ENCODE measurements at regions not wholly inside any gene's neighbourhood (a gene's known extent, or its start where the extent isn't known, plus 50 kb on each side); places are given as distances from the start of the nearest gene placed in this dataset.

GRCh38 chr16:7206469-7206868 is 126.2 kb upstream of the RBFOX1 start:
- Histone ChIP-seq H3K27me3 (ENCODE audit: control insufficient read depth, insufficient read depth, low read length) (peaks cover 4% of the 10 kb centered on the region), H3K27ac (ENCODE audit: low read depth, low read length) (no peak overlapping the region), H3K4me3 (ENCODE audit: low read depth, low read length) (no peak overlapping the region), H3K36me3 (ENCODE audit: control insufficient read depth, insufficient read depth, low read length) (no peaks in the 10 kb centered on the region), H3K4me1 (ENCODE audit: control insufficient read depth, insufficient read depth, low read length) (no peaks in the 10 kb centered on the region), H3K9me3 (ENCODE audit: control insufficient read depth, insufficient read depth, low read length) (no peaks in the 10 kb centered on the region)
- WGBS (ENCODE audit: insufficient coverage): 68% methylated on average over 3 of the region's 4 CpGs
- DNase-seq (ENCODE audit: low read depth in 4 of 6, low spot score in 6 of 6): no peak

DNA sequence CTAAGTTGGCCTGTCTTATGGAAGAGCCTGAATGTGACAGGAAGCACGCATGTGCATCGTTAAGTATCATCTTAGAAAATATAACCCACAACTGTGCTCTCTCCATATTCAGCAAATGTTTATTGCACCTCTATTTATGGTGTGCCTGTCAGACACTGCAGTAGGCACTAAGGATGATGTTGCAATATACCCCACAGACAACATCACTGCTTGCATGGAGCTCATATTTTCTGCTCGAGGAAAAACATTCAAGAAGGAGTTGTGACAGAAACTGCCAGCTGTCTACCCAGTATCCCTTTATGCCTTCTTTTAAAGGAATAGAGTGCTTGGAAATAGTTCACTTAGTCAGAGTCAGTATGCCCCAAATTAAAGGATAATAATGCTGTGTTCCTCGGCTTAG is 132.3 kb upstream of the RBFOX1 start:
- Histone ChIP-seq H3K4me3 (ENCODE audit: low read depth, low read length) (no peak overlapping the region), H3K27ac (ENCODE audit: low read depth, low read length) (no peak overlapping the region), H3K27me3 (ENCODE audit: control insufficient read depth, insufficient read depth, low read length) (peaks cover 2% of the 10 kb centered on the region), H3K36me3 (ENCODE audit: control insufficient read depth, insufficient read depth, low read length) (no peaks in the 10 kb centered on the region), H3K4me1 (ENCODE audit: control insufficient read depth, insufficient read depth, low read length) (no peaks in the 10 kb centered on the region), H3K9me3 (ENCODE audit: control insufficient read depth, insufficient read depth, low read length) (no peaks in the 10 kb centered on the region)
- DNase-seq (ENCODE audit: low read depth in 4 of 6, low spot score in 6 of 6): no peak
- WGBS (ENCODE audit: insufficient coverage): 83% methylated on average over 1 of the region's 4 CpGs

- whole genome bisulfite sequencing (ENCODE audit: insufficient coverage): 71% methylated on average over 3 of the region's 4 CpGs
Measured at GRCh38 chr16:7185689-7186088, 147.0 kb upstream of the RBFOX1 start.

GRCh38 chr16:7185165-7185564 is 147.5 kb upstream of the RBFOX1 start:
- no peaks in the 10 kb centered on the region for H3K4me1 ChIP-seq (ENCODE audit: control insufficient read depth, insufficient read depth, low read length)
- no peaks in the 10 kb centered on the region for H3K27me3 ChIP-seq (ENCODE audit: control insufficient read depth, insufficient read depth, low read length)
- H3K9me3 ChIP-seq (ENCODE audit: control insufficient read depth, insufficient read depth, low read length): no peaks in the 10 kb centered on the region
- no peak overlapping the region for H3K4me3 ChIP-seq (ENCODE audit: low read depth, low read length)
- H3K36me3 ChIP-seq (ENCODE audit: control insufficient read depth, insufficient read depth, low read length): no peaks in the 10 kb centered on the region
- no peak for DNase-seq (ENCODE audit: low read depth in 4 of 6, low spot score in 6 of 6)
- WGBS (ENCODE audit: insufficient coverage): no CpG with 5 or more reads among the region's 3 CpGs
- H3K27ac ChIP-seq (ENCODE audit: low read depth, low read length): no peak overlapping the region

More at GRCh38 chr16:7185689-7186088, 147.0 kb upstream of the RBFOX1 start:
- Histone ChIP-seq H3K27ac (ENCODE audit: low read depth, low read length) (no peak overlapping the region), H3K4me3 (ENCODE audit: low read depth, low read length) (no peak overlapping the region), H3K27me3 (ENCODE audit: control insufficient read depth, insufficient read depth, low read length) (no peaks in the 10 kb centered on the region), H3K4me1 (ENCODE audit: control insufficient read depth, insufficient read depth, low read length) (no peaks in the 10 kb centered on the region), H3K36me3 (ENCODE audit: control insufficient read depth, insufficient read depth, low read length) (no peaks in the 10 kb centered on the region), H3K9me3 (ENCODE audit: control insufficient read depth, insufficient read depth, low read length) (no peaks in the 10 kb centered on the region)
- DNase-seq (ENCODE audit: low read depth in 4 of 6, low spot score in 6 of 6): no peak

DNA sequence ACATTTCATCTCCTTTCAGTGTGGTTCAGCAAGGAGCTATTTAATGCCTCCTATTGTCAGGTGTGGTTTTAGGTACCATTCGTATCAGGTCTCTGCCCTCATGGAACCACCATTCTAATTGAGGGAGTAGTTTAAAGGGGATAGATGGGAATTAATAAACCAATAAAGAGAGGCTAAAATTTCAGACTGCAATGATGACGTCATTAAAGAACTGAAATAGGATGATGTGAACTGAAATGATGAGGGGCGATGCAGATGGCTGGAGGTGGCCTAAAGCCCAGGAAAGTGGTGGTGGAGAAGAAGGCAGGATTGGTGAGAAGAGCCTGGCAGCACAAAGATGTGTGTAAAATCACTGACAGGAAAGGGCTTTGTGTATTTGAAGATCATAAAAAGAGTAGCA is 148.9 kb upstream of the RBFOX1 start:
- no peaks in the 10 kb centered on the region for H3K4me1 ChIP-seq (ENCODE audit: control insufficient read depth, insufficient read depth, low read length)
- H3K9me3 ChIP-seq (ENCODE audit: control insufficient read depth, insufficient read depth, low read length): no peaks in the 10 kb centered on the region
- 79% methylated on average over 2 of the region's 3 CpGs for WGBS (ENCODE audit: insufficient coverage)
- no peak overlapping the region for H3K27ac ChIP-seq (ENCODE audit: low read depth, low read length)
- no peak overlapping the region for H3K4me3 ChIP-seq (ENCODE audit: low read depth, low read length)
- H3K27me3 ChIP-seq (ENCODE audit: control insufficient read depth, insufficient read depth, low read length): no peaks in the 10 kb centered on the region
- no peaks in the 10 kb centered on the region for H3K36me3 ChIP-seq (ENCODE audit: control insufficient read depth, insufficient read depth, low read length)
- DNase-seq (ENCODE audit: low read depth in 4 of 6, low spot score in 6 of 6): no peak

DNA sequence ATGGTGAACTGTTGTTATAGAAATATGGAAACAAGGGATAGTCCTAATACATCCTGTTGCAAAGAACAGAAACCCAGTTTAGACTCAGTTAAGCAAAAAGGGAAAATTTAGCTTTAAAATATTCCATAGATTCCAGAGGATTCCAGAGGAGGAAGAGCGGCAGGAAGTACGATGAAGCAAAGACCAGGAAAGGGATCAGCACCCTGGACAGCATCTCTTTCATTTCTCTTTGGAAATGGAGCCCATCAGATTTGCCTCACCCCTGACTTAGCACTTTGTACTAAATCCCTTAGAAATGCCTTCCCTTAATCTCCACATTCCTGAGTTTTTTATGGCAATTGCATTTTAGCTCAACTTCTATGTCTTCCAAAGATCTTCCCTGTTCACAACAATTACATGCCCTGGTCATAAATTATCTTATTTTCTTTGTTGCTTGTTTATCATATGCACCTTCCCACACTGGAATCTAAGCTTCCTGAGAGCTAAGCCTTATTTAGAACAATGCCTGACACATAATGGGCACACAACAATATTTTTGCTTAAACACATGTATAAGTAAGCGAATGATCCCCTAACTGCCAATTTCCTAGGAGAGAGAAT is 150.0 kb upstream of the RBFOX1 start:
- DNase-seq (ENCODE audit: low read depth in 4 of 6, low spot score in 6 of 6): no peak
- Histone ChIP-seq H3K4me3 (ENCODE audit: low read depth, low read length) (no peak overlapping the region), H3K4me1 (ENCODE audit: control insufficient read depth, insufficient read depth, low read length) (no peaks in the 10 kb centered on the region), H3K36me3 (ENCODE audit: control insufficient read depth, insufficient read depth, low read length) (no peaks in the 10 kb centered on the region), H3K9me3 (ENCODE audit: control insufficient read depth, insufficient read depth, low read length) (no peaks in the 10 kb centered on the region), H3K27ac (ENCODE audit: low read depth, low read length) (no peak overlapping the region), H3K27me3 (ENCODE audit: control insufficient read depth, insufficient read depth, low read length) (no peaks in the 10 kb centered on the region)
- 18% methylated on average over 2 of the region's 3 CpGs for WGBS (ENCODE audit: insufficient coverage)

- Histone ChIP-seq H3K4me1 (ENCODE audit: control insufficient read depth, insufficient read depth, low read length) (no peaks in the 10 kb centered on the region), H3K27me3 (ENCODE audit: control insufficient read depth, insufficient read depth, low read length) (no peaks in the 10 kb centered on the region), H3K36me3 (ENCODE audit: control insufficient read depth, insufficient read depth, low read length) (no peaks in the 10 kb centered on the region), H3K4me3 (ENCODE audit: low read depth, low read length) (no peak overlapping the region), H3K27ac (ENCODE audit: low read depth, low read length) (no peak overlapping the region), H3K9me3 (ENCODE audit: control insufficient read depth, insufficient read depth, low read length) (no peaks in the 10 kb centered on the region)
- WGBS (ENCODE audit: insufficient coverage): 90% methylated on average over 2 of the region's 2 CpGs
- no peak for DNase-seq (ENCODE audit: low read depth in 4 of 6, low spot score in 6 of 6)
Measured at GRCh38 chr16:7177875-7178274, 154.8 kb upstream of the RBFOX1 start.

DNA sequence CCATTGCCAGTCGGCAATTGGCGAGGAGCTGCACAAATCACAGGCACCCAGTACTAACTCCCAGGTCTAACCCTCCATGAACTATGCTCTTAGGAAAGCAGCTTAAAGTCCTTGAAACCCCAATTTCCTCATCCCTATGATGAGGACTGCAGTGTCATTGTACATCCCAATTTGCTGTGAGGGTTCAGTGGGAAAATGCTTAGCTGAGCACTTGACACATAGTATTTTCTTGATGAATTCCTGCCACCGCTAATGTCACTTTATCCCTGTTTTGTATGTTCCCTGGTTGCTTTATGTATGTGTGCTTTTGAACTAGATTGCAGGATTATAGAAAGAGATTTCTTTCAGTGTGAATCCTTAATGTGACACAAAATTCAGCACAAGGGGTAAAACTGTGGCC is 161.5 kb upstream of the RBFOX1 start:
- no peak overlapping the region for H3K27ac ChIP-seq (ENCODE audit: low read depth, low read length)
- H3K4me3 ChIP-seq (ENCODE audit: low read depth, low read length): no peak overlapping the region
- 86% methylated on average over 2 of the region's 3 CpGs for WGBS (ENCODE audit: insufficient coverage)
- H3K9me3 ChIP-seq (ENCODE audit: control insufficient read depth, insufficient read depth, low read length): no peaks in the 10 kb centered on the region
- H3K4me1 ChIP-seq (ENCODE audit: control insufficient read depth, insufficient read depth, low read length): no peaks in the 10 kb centered on the region
- no peaks in the 10 kb centered on the region for H3K36me3 ChIP-seq (ENCODE audit: control insufficient read depth, insufficient read depth, low read length)
- H3K27me3 ChIP-seq (ENCODE audit: control insufficient read depth, insufficient read depth, low read length): no peaks in the 10 kb centered on the region
- no peak for DNase-seq (ENCODE audit: low read depth in 4 of 6, low spot score in 6 of 6)

- Histone ChIP-seq H3K4me3 (ENCODE audit: low read depth, low read length) (no peak overlapping the region), H3K4me1 (ENCODE audit: control insufficient read depth, insufficient read depth, low read length) (no peaks in the 10 kb centered on the region), H3K36me3 (ENCODE audit: control insufficient read depth, insufficient read depth, low read length) (no peaks in the 10 kb centered on the region), H3K27me3 (ENCODE audit: control insufficient read depth, insufficient read depth, low read length) (no peaks in the 10 kb centered on the region), H3K9me3 (ENCODE audit: control insufficient read depth, insufficient read depth, low read length) (no peaks in the 10 kb centered on the region), H3K27ac (ENCODE audit: low read depth, low read length) (no peak overlapping the region)
- 70% methylated on average over 1 of the region's 6 CpGs for WGBS (ENCODE audit: insufficient coverage)
- peak in 1 of 6 donors; percentile 42 for DNase-seq (ENCODE audit: low read depth in 4 of 6, low spot score in 6 of 6)
Measured at GRCh38 chr16:7167626-7168025, 165.0 kb upstream of the RBFOX1 start.

- H3K9me3 ChIP-seq (ENCODE audit: control insufficient read depth, insufficient read depth, low read length): no peaks in the 10 kb centered on the region
- peak; percentile 43 to 96 (median 66) for DNase-seq (ENCODE audit: low read depth in 4 of 6, low spot score in 6 of 6)
- peaks cover 2% of the 10 kb centered on the region for H3K4me1 ChIP-seq (ENCODE audit: control insufficient read depth, insufficient read depth, low read length)
- no peak overlapping the region for H3K27ac ChIP-seq (ENCODE audit: low read depth, low read length)
- no CpG with 5 or more reads among the region's 1 CpG for WGBS (ENCODE audit: insufficient coverage)
- no peaks in the 10 kb centered on the region for H3K36me3 ChIP-seq (ENCODE audit: control insufficient read depth, insufficient read depth, low read length)
- no peaks in the 10 kb centered on the region for H3K27me3 ChIP-seq (ENCODE audit: control insufficient read depth, insufficient read depth, low read length)
- H3K4me3 ChIP-seq (ENCODE audit: low read depth, low read length): no peak overlapping the region
Measured at GRCh38 chr16:7161891-7162290, 170.8 kb upstream of the RBFOX1 start.
